Fibroblast of lung (primary cell): ENCODE measurements at regions not wholly inside any gene's neighbourhood (a gene's known extent, or its start where the extent isn't known, plus 50 kb on each side); places are given as distances from the start of the nearest gene placed in this dataset.

Experiments used
- EZH2 ChIP-seq: IDR thresholded peaks from 2 replicates; pipeline ENCODE4 v1.5.1; 2012; ENCODE audit warnings: low read length, control low read depth, mild to moderate bottlenecking; ENCODE audit errors: missing control alignments
- TF ChIP-seq, protein P1 (sequence below), 2 donors: IDR thresholded peaks in 1 of 2; conservative IDR thresholded peaks in 1 of 2; 1 replicate in 1 of 2; 2 replicates in 1 of 2; pipeline ENCODE4 v1.5.1; 2011 to 2012; ENCODE audit warnings: low read length in 2 of 2, control low read depth in 1 of 2, inconsistent platforms in 1 of 2, low read depth in 1 of 2, mild to moderate bottlenecking in 1 of 2

GRCh38 chr22:48088251-48088650, 1325.8 kb downstream of the TBC1D22A start:
- TF ChIP-seq, protein P1, sequence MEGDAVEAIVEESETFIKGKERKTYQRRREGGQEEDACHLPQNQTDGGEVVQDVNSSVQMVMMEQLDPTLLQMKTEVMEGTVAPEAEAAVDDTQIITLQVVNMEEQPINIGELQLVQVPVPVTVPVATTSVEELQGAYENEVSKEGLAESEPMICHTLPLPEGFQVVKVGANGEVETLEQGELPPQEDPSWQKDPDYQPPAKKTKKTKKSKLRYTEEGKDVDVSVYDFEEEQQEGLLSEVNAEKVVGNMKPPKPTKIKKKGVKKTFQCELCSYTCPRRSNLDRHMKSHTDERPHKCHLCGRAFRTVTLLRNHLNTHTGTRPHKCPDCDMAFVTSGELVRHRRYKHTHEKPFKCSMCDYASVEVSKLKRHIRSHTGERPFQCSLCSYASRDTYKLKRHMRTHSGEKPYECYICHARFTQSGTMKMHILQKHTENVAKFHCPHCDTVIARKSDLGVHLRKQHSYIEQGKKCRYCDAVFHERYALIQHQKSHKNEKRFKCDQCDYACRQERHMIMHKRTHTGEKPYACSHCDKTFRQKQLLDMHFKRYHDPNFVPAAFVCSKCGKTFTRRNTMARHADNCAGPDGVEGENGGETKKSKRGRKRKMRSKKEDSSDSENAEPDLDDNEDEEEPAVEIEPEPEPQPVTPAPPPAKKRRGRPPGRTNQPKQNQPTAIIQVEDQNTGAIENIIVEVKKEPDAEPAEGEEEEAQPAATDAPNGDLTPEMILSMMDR (conservative IDR thresholded peaks at IDR 0.05 in 1 of 2, IDR thresholded peaks at IDR 0.05 in 1 of 2; ENCODE audit: low read depth in 1 of 2, low read length in 2 of 2): no peak
- TF ChIP-seq EZH2: no peak
